HEK293T (cell line): ENCODE measurements at regions not wholly inside any gene's neighbourhood (a gene's known extent, or its start where the extent isn't known, plus 50 kb on each side); places are given as distances from the start of the nearest gene placed in this dataset.

Experiments
- CTCF ChIA-PET: fragments of 350-600 bp; formaldehyde crosslinking; extraction: SDS; loops from one replicate; lab custom pipeline; 2021; ENCODE audit warnings: antibody characterized with exemption, inconsistent platforms; lab: Yijun Ruan, JAX
- POLR2A ChIA-PET: fragments of 350-600 bp; formaldehyde crosslinking; extraction: SDS; loops from one replicate; lab custom pipeline; 2020; ENCODE audit warnings: antibody characterized with exemption, inconsistent platforms; lab: Yijun Ruan, JAX
- DNase-seq: peaks from one replicate; pipeline ENCODE4 v3.0.0; 2012; ENCODE audit warnings: mixed read lengths; ENCODE audit errors: extremely low spot score
- ARNT ChIP-seq: fragments of 450-650 bp; IDR thresholded peaks from 2 replicates; pipeline ENCODE4 v1.6.1; 2017; ENCODE audit warnings: mild to moderate bottlenecking
- BHLHE40 ChIP-seq: fragments of 450-650 bp; IDR thresholded peaks from 2 replicates; pipeline ENCODE4 v1.6.1; 2016; ENCODE audit warnings: mild to moderate bottlenecking, moderate library complexity, borderline replicate concordance
- CTBP1 ChIP-seq: fragments of 450-650 bp; IDR thresholded peaks from 2 replicates; pipeline ENCODE4 v1.6.1; 2016; ENCODE audit warnings: borderline replicate concordance
- ELF4 ChIP-seq: fragments of 450-650 bp; IDR thresholded peaks from 2 replicates; pipeline ENCODE4 v1.6.1; 2017; ENCODE audit warnings: antibody characterized with exemption
- FOXA1 ChIP-seq: fragments of 450-650 bp; IDR thresholded peaks from 2 replicates; pipeline ENCODE4 v1.6.1; 2016; ENCODE audit warnings: mild to moderate bottlenecking
- FOXK2 ChIP-seq: fragments of 450-650 bp; IDR thresholded peaks from 2 replicates; pipeline ENCODE4 v1.6.1; 2016; ENCODE audit warnings: mild to moderate bottlenecking
- FOXM1 ChIP-seq: fragments of 450-650 bp; IDR thresholded peaks from 2 replicates; pipeline ENCODE4 v1.6.1; 2017; ENCODE audit warnings: mild to moderate bottlenecking, borderline replicate concordance
- HDGF ChIP-seq: fragments of 450-650 bp; IDR thresholded peaks from 2 replicates; pipeline ENCODE4 v1.6.1; 2017; ENCODE audit warnings: antibody characterized with exemption, borderline replicate concordance
- L3MBTL2 ChIP-seq: fragments of 450-650 bp; conservative IDR thresholded peaks from 2 replicates; pipeline ENCODE4 v1.6.1; 2016; ENCODE audit warnings: mild to moderate bottlenecking
- LEF1 ChIP-seq: fragments of 450-650 bp; IDR thresholded peaks from 2 replicates; pipeline ENCODE4 v1.6.1; 2017; ENCODE audit warnings: mild to moderate bottlenecking, borderline replicate concordance
- NFRKB ChIP-seq: fragments of 450-650 bp; IDR thresholded peaks from 2 replicates; pipeline ENCODE4 v1.6.1; 2016; ENCODE audit warnings: mild to moderate bottlenecking, moderate library complexity
- PKNOX1 ChIP-seq: fragments of 450-650 bp; IDR thresholded peaks from 2 replicates; pipeline ENCODE4 v1.6.1; 2016
- SP1 ChIP-seq: fragments of 450-650 bp; IDR thresholded peaks from 2 replicates; pipeline ENCODE4 v1.6.1; 2017
- SUZ12 ChIP-seq: fragments of 450-650 bp; IDR thresholded peaks from 2 replicates; pipeline ENCODE4 v1.6.1; 2016; ENCODE audit warnings: mild to moderate bottlenecking
- TARDBP ChIP-seq: fragments of 450-650 bp; IDR thresholded peaks from 2 replicates; pipeline ENCODE4 v1.6.1; 2016
- ZNF384 ChIP-seq: fragments of 450-650 bp; IDR thresholded peaks from 2 replicates; pipeline ENCODE4 v1.6.1; 2016

- DNase-seq, result no peak
- POLR2A ChIA-PET, result no interaction called here
- TF ChIP-seq BHLHE40, result no peak
- TF ChIP-seq LEF1, result no peak
- no peak for TF ChIP-seq ZNF384
- no peak for TF ChIP-seq TARDBP
- no peak for TF ChIP-seq ELF4
- no peak for TF ChIP-seq CTBP1
- no peak for TF ChIP-seq FOXA1
- no peak for TF ChIP-seq PKNOX1
- TF ChIP-seq FOXM1, result no peak
- no peak for TF ChIP-seq SUZ12
- no peak for TF ChIP-seq HDGF
- no peak for TF ChIP-seq NFRKB
- TF ChIP-seq FOXK2, result no peak
- TF ChIP-seq SP1, result no peak
- TF ChIP-seq L3MBTL2, result no peak
- TF ChIP-seq ARNT, result no peak
- CTCF ChIA-PET, result no interaction called here
These were observed 593.7 kb upstream of the KLF4 start for GRCh38 chr9:108083160-108083750.

GRCh38 chr9:108081112-108081511 is 591.5 kb upstream of the KLF4 start:
- no peak for TF ChIP-seq HDGF
- TF ChIP-seq BHLHE40, result no peak
- TF ChIP-seq SP1, result no peak
- TF ChIP-seq L3MBTL2, result no peak
- no peak for TF ChIP-seq ARNT
- no peak for TF ChIP-seq FOXM1
- no peak for TF ChIP-seq FOXK2
- no peak for TF ChIP-seq PKNOX1
- no peak for TF ChIP-seq CTBP1
- TF ChIP-seq ELF4, result no peak
- no peak for TF ChIP-seq SUZ12
- POLR2A ChIA-PET, result no interaction called here
- CTCF ChIA-PET, result no interaction called here
- no peak for DNase-seq

GRCh38 chr9:108080285-108080684 is 590.7 kb upstream of the KLF4 start:
- TF ChIP-seq FOXM1, result no peak
- no peak for TF ChIP-seq TARDBP
- TF ChIP-seq PKNOX1, result no peak
- TF ChIP-seq FOXK2, result no peak
- no peak for TF ChIP-seq CTBP1
- TF ChIP-seq BHLHE40, result no peak
- TF ChIP-seq ARNT, result no peak
- no peak for TF ChIP-seq NFRKB
- TF ChIP-seq SP1, result no peak
- no peak for TF ChIP-seq SUZ12
- no peak for TF ChIP-seq L3MBTL2
- no peak for TF ChIP-seq ZNF384
- no peak for TF ChIP-seq HDGF
- TF ChIP-seq FOXA1, result no peak
- no peak for TF ChIP-seq LEF1
- TF ChIP-seq ELF4, result no peak
- POLR2A ChIA-PET, result no interaction called here
- CTCF ChIA-PET, result no interaction called here
- no peak for DNase-seq

GRCh38 chr9:108078811-108079210 is 589.2 kb upstream of the KLF4 start:
- POLR2A ChIA-PET, result no interaction called here

GRCh38 chr9:108078375-108078774 is 588.8 kb upstream of the KLF4 start:
- POLR2A ChIA-PET, result no interaction called here
- CTCF ChIA-PET, result no interaction called here
- DNase-seq, result no peak
- TF ChIP-seq PKNOX1, result no peak
- TF ChIP-seq ARNT, result no peak
- no peak for TF ChIP-seq ELF4
- no peak for TF ChIP-seq L3MBTL2
- TF ChIP-seq TARDBP, result no peak
- TF ChIP-seq FOXK2, result no peak
- no peak for TF ChIP-seq FOXM1
- TF ChIP-seq HDGF, result no peak

More at GRCh38 chr9:108078811-108079210, 589.2 kb upstream of the KLF4 start:
- TF ChIP-seq ARNT (no peak), FOXA1 (no peak), HDGF (no peak), FOXK2 (no peak), TARDBP (no peak), ELF4 (no peak), PKNOX1 (no peak), FOXM1 (no peak), NFRKB (no peak), L3MBTL2 (no peak), ZNF384 (no peak), SUZ12 (no peak), CTBP1 (no peak), SP1 (no peak), LEF1 (no peak), BHLHE40 (no peak)
- no peak for DNase-seq
- CTCF ChIA-PET, result no interaction called here
